Epidermal melanocyte (primary cell): ENCODE measurements at regions not wholly inside any gene's neighbourhood (a gene's known extent, or its start where the extent isn't known, plus 50 kb on each side); places are given as distances from the start of the nearest gene placed in this dataset.

Source experiments
- DNase-seq: peaks from one replicate; pipeline ENCODE4 v3.0.0; 2011; ENCODE audit warnings: low spot score; ENCODE audit not compliant: insufficient read length

DNA sequence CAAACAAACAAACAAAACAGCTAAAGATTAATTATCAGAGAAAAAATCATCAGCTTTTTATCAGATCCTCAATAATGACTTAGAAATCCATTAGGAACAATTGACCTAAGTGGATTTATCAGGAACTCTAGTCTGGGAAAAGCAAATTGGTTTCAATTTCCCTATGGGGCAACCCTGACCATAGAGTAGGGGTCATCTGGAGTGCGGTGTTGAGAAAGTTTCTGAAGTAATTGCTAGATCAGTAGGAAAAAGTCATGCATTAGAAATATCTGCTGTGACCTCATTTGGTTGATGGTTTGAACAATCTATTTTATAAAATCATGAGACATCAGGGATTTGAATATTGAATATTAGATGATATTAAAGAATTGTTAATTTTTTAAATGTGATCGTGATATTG lies 507.9 kb downstream of the TXNL1 start:
- DNase-seq, result no peak

DNA sequence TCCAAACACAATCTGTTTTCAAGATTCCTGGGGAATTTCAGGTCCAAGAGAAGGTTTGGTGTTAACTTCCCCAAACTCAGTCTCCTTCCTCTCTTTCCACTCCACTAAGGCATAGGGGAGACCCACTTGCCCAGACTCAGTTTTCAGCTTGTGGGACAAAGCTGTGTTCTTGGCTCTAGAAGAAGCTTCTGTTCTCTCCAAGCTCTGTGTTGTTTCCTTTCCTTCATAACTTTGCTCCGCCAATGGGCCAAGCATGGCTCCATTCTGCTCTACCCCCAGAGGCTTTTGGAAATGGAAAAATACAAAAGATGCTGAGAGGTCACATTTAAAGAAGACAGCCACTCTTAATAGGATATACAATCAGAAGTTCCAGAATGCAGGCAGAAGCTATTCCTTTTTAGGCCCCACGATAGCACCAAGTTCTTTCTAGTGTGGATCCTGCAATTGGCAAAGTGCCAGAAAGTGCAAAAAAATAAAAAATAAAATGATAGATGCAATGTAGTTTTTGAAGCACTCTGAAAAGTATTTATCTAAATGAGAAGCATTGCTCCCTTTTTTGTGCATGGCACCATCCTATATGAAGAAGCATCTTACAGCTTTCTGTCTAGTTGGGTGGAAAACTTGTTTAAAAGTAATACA lies 510.1 kb downstream of the TXNL1 start:
- no peak for DNase-seq

DNA sequence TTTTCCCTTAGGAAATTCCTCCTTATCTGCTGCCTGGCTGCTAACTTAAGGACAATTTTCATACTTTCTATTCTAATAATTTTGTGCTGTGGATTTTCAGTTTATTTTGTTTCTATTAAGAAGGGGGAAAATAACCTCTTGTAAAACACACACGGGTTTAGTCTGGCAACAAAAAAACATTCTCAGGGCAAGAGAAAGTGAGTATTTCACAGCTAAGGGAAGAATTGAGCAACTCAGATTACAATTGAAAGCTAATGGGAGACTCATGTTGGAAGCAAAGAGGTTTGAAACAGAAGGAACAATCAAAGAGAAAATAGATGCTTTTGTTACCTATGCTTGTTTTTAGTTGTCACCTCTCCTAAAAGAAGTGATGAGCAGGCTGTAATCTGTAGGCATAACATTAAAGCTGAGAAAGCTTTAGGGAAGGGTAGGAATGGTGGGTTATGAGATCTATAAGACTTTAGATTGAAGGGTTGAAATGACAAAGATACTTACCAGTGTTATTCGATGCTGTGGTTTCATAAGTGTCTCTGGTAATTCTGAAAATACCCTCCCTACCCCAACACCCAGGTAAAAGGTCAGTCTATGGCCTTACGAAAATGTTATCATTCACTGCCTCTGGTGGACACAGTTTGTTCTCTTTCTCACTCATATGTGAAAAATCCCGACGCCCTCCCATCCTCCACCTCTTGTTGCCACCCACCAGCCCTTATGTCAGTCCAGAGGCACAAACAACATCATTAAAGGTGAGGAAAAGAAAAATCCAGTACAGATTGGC lies 510.9 kb downstream of the TXNL1 start:
- DNase-seq, result no peak

DNA sequence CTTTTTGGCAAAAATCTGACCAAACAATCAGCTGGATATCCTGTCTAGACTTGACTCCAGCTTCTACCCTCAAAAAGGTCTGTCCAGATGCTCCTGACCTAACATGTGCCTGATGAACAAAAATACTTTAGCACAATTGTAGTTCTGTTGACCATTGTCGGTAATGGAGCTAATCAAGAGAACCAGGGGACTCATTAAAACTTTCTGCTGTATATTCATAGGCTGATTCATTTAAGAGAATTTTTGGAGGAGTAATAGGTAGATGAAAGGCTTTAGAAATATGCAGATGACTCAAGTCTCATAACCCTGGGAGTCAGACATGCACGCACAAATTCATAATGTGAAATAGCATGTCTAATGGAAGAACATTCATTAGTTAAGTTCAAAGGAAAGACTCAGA lies 514.2 kb downstream of the TXNL1 start:
- DNase-seq, result no peak

DNA sequence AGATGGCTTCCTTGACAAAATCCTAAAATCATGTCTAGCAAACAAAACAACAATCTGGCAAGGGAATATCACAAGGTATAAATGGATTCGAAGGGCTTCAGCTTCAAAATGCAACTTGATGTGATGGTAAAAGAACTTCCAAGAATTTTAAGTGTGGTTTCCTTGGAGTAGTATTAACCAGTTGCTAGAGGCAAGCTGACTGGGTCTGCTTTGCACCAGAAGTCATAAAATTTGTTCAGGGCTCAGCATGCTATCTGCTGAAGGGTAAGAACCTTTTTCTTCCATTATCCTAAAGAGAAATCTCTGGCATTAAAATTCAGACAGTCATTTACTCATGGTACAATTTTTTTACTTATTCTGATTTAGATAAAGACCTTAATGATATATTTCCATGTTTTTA lies 516.7 kb downstream of the TXNL1 start:
- DNase-seq, result no peak

DNA sequence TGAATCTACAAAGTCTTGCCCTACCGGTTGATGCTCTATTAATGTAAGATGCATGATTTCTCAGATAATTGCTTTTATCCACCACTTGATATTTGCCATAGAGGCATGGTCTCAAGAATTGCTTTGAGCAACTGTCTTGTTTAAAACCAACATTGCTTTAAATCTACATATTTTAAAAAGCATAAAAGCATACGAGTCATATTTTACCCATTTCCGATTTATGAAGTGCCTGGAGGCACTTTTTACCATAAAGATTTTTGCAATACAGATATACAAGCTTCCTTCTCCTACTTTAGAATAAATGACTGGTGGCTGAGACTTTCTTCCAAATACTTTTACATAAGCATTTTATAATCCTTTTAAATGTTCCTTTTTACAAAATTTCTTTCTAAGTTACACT lies 517.6 kb downstream of the TXNL1 start:
- DNase-seq, result no peak

DNA sequence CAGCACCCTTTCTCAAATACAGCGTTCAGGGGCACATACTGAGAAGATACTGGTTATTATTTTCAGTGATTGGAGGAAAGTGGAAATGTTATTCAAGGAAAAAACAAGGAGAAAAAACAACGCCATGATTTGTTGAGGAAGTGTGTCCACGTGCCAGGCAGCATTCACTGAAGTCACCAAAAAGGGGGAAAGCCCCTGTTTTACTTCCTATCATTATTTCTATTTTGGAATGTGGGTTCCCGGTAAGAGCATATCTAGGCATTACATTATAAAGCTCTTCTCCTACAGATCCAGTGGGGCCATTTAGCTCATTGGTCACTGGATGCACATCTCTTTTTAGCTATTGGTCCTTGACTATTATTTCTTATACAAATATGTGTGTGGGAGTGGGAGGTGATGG lies 518.7 kb downstream of the TXNL1 start:
- no peak for DNase-seq

DNA sequence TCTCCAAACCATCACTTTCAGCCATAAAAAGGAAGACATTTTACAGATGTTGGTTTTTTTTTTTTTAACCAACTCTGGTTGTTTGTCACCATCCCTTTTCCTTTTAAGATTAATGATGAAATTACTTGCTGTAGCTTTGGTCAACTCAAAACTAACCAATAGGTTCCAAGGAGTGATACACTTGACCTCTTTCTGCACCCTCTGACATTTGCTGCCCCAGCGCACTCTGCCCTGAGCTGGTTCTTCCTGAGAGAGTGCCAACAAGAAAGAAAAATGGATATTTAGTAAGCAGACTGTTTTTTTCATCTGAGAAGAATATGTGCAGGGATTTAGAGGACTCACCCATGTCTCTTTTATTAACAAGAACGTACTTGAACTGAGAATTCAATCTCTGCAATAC lies 520.0 kb downstream of the TXNL1 start:
- DNase-seq, result no peak

DNA sequence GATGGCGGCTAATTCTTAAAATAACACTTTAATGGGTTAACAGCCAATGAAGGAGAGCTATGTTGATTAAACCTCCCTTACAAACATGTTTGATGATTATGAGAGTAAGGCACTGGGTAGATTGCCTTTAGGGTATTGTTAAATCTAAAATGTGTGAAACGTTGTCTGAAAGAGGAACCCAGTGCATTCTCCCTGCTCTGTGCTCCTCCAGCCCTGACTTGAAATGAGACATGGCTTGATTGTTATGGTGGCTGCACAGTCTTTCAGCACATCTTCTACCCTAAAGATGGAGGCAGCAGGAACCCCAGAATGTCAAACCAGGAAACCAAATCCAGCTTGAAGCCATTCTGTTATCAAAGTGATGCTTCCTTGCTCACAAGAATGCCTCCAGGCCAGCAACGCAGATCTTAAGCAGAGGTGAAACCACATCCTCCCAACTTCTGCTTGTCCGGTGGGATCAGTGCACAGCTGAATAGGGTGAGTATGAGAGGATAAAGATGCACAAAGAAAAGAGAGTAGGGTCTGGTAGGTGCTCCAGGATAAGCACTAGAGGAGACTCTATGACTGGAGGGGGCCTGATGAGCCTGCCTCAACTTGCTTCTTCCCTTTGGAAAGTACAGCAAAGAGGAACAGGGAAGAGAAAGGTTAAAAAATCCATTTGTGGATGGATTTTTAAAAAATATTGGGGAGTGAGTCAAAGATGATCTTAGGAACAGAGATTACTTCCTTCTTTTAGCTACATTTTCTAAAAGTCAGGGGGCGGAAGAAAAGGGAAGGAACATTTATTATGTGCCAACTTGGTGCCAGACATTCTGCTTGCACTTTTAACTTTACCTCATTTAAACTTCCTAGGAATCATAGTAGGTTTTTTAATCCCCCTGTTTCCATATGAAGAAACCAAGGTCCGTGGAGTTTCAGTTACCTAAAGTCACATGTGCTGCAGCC lies 523.0 kb downstream of the TXNL1 start:
- no peak for DNase-seq

DNA sequence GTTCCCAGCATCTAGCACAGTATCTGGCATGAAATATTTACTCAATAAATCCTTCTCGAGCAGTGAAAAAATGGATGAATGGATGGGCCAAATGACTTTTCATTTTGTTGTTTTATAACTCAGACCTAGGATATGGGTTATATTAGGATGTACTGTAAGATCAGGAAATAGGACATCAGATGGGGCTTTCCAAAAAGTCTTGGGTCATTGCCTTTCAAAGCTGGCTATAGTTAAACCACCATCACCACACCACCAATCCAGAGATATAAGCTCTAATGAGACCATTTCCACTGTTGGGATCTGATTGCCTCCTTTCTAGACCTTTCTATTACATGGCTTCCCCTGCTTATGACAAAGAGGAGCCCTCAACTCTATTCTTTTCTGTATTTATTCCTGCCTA lies 525.0 kb upstream of the TCF4 start:
- DNase-seq, result no peak

DNA sequence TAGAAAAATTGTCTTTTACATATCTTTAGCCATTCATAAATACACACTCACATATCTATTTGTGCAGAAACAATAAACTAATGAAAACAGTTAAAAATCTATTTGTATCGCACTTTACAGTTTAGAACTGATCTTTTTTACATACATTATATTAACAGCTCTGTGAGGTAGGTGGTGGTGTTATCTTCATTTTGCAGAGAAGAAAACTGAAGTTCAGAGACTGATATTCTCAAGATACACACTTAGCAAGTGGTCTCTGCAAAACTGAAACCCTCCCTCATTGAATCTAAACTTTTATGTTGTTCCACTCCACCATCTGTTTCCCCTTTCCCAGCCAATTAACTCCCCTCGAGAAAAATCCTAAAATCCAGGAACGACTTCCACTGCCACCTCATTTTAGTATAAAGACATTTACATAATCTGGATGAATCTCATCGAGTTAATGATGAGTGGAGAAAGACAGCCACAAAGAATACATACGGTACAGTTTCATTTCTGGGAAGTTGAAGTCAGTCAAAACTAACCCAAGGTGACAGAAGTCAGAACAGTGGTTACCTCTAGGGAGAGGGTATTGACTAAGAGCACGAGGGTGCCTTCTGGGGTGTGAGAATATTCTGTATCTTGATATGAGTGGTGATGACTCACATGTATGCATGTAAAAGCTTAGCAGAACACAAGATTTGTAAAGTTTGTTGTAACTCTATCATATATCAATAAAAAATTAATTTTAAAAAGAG lies 524.2 kb upstream of the TCF4 start:
- no peak for DNase-seq

DNA sequence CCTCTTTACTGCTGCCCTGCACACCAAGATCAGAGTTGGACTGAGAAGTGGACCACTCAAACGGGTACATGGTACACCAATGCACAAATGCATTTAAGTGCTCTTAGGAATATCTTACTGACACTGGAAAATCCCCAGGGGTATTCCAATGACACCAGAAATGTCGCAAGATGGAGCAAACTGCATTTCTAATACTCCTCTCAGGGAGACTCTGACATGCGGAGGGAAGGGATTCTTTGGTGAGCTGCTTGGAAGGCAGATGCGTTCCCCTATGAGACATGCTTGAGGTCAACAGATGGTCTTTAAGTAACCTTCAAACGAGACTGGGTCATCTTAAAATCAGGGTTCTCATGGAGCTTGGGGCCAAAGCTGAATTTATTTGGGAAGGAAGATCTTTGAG lies 521.8 kb upstream of the TCF4 start:
- no peak for DNase-seq

DNA sequence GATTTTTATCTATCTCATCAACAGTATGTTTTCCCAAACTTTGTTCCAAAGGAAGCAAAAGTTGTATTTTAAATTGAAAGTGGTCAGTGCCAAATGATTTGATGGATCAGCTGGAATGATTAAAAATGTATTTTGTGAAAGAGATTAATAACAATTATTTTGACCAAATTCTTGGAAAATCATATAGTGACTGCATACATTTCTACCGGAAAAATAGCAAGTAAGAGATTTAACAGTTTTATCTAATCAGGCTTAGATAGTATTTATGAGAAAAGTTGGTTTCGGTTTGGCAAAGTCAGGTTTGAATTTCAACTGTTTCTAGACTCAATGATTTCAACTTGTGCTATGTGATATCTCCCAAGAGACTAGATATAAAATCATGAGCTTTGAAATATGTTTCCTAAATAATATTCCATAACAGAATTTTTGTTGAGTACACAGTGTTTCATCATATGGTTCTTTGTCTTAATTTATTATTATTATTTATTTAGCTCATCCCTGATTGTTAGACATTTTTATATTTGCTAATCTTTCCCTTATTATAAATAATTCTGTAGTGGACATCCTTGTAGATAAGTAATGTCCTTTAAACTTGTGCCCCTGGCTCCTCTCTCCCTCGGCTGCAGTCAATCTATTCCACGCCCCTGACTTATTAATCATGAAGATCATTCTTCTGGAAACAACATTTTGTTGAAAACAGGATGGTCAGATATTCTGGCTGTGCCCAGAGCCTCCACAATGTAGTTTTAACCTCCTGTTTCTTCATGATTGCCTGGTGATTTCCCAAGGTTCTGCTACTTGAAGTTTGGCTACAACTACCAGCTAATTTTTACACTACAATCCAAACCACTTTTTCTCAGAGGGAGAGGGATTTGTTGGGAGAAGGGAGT lies 520.7 kb upstream of the TCF4 start:
- DNase-seq, result no peak

DNA sequence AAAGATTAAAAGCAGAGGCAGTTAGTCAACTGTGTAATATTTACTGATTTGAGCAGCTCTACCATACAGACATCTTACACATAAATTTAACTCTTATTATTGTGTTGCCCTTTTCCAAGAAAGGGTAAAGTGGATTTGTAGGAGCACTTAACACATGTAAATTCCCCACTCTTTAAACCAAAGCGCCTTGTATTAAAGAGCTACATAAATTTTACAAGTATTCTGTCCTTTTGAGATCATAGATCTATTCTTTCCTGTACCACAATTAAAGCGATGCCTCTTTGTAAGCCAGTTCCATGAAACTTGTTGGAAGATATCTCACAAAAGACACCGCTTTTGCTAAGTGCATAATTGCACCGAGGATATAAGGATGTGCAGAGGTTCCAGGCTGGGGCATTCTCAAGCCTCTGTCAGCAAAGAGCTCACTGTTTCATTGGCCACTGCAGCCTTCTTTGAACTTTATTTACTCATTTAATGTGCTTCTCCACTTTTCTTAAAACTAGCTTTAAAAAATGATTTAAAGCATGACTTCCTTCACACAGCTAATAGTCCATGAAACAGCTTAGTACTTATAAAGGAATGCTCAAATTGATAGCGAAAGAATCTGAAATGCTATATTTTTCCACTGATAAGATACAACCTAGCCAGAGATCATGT lies 520.0 kb upstream of the TCF4 start:
- no peak for DNase-seq

DNA sequence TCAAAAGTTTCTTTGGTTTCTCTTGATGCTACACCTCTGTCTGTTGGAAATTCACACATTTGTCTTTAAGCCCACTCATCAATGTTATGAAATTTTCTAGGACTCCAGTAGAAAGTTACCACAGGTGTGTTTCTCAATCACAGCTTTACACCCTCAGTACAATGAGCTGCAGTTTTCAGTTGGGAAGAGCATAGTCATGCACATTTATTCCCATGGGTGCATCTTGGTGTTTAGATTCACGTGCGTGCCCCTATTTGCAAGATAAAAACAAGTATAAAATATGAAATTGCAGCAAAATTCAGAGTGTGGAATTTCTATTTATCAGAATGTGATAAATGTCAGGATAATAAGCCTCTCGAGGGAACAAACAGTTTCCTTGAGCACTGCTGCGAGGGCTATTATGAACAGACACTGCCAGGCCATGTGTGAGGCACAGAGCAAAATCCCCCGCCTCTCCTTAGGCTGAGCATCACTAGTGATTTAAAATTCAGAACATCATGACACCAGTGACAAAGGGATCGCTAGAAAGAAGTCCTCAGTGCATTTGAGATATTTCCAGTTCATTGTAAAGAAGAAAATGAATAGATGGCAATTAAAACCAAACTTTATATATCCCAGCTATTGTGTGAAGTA lies 512.2 kb upstream of the TCF4 start:
- DNase-seq, result no peak

DNA sequence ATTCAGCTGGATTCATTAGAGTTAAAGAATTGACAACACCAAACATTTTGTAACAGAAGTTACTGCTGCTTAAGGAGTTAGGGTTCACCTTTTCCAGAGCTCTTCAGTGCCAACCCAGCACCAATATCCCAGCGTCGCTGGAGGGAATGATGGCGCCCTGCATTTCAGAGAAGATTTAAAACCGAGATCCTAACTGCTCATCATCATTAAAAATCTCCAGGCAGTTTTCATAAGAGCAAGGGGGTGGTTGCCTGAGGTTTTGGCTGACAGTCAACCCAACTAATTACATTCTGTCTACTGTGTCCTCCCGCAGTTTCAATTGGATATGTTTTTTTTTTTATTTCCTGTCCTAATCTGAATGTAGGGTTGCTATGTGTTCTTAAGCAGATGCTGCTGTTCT lies 509.6 kb upstream of the TCF4 start:
- no peak for DNase-seq

DNA sequence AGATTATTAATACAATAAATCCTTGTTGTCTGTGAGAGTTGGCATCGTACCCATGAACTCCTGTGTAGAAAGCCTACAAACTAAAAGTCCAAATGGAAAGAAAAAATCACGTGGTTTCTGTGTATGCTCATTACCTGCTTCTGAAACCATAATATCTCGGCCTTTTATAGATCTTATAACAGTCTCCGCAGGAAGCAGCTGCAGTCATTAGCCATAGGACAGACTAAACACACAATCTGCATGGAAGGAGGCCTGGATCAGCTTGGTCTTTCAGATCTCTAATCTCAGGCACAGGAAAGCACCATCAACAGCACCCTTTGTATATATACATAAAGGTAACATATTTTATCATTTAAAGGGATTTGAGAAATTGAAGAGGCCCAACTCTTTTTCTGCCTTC lies 508.9 kb upstream of the TCF4 start:
- no peak for DNase-seq

DNA sequence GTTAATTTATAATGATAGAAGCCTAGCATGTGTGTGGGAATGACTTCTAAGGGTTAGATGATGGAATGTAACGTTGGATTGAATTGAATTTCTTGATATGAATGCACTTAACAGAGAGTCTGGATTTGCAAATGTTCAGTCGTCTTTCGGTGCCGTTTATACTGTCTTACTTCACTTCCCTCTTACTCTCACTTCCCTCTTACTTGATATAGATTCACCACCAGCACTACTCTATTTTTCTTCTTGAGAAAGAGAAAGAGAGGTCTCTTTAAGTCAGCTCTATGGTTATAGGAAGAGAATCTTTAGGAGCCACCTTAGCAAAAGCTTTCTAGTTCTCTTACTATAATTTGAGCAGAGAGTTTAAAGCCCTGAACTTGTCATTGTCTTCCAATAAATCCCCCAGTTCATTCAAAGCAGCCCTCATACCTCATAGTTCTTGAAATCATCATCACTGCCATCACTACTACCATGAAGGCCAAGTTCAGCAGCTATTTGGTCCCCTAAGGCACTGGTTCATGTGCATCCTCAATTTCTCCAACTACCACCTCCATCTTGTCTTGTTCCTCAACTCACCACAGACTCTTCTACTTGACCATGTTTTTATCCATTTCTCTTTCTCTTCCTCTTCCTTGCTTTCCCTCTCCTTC lies 501.7 kb upstream of the TCF4 start:
- DNase-seq, result no peak

DNA sequence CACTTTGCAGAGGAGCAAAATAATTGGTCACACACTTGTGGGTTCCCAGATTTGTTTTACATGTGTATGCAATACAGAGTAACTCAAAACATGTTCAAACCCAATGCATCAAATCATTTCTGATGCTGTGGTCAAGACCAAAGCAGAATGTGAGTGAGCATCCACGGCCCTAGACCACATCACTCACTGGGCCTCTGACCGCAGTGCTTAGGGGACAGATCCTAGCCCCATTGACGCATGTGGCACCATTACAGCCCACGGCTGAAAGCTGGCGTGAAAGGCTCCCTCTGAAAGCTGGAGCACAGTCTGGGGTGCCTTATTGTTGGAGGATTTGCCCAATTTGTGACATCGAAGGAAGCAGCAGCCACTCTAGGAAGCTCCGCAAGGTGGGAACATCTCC lies 498.8 kb upstream of the TCF4 start:
- no peak for DNase-seq
